Keratinocyte (primary cell): ENCODE measurements at regions not wholly inside any gene's neighbourhood (a gene's known extent, or its start where the extent isn't known, plus 50 kb on each side); places are given as distances from the start of the nearest gene placed in this dataset.

Source experiments
- EZH2 ChIP-seq: IDR thresholded peaks from one replicate; pipeline ENCODE4 v1.6.1; 2012; ENCODE audit warnings: inconsistent platforms, mild to moderate bottlenecking, low read length, moderate library complexity
- TF ChIP-seq, protein P1 (sequence below), 3 experiments: IDR thresholded peaks in 1 of 3; conservative IDR thresholded peaks in 1 of 3; optimal IDR thresholded peaks in 1 of 3; 2 replicates in 2 of 3; 3 replicates in 1 of 3; pipeline versions ENCODE3 to v1.5.1; 2011; ENCODE audit warnings: low read length in 3 of 3, mild to moderate bottlenecking in 3 of 3, moderate library complexity in 2 of 3, control low read depth in 1 of 3, inconsistent platforms in 1 of 3; ENCODE audit not compliant: insufficient read depth in 2 of 3; ENCODE audit errors: extremely low read depth in 1 of 3

- TF ChIP-seq, protein P1, sequence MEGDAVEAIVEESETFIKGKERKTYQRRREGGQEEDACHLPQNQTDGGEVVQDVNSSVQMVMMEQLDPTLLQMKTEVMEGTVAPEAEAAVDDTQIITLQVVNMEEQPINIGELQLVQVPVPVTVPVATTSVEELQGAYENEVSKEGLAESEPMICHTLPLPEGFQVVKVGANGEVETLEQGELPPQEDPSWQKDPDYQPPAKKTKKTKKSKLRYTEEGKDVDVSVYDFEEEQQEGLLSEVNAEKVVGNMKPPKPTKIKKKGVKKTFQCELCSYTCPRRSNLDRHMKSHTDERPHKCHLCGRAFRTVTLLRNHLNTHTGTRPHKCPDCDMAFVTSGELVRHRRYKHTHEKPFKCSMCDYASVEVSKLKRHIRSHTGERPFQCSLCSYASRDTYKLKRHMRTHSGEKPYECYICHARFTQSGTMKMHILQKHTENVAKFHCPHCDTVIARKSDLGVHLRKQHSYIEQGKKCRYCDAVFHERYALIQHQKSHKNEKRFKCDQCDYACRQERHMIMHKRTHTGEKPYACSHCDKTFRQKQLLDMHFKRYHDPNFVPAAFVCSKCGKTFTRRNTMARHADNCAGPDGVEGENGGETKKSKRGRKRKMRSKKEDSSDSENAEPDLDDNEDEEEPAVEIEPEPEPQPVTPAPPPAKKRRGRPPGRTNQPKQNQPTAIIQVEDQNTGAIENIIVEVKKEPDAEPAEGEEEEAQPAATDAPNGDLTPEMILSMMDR (optimal IDR thresholded peaks at IDR 0.05 in 1 of 3, IDR thresholded peaks at IDR 0.05 in 1 of 3, conservative IDR thresholded peaks at IDR 0.05 in 1 of 3; ENCODE audit: extremely low read depth in 1 of 3, insufficient read depth in 2 of 3, low read length in 3 of 3): no peak
- no peak for TF ChIP-seq EZH2
Measured at GRCh38 chr9:107138261-107138992, 144.7 kb upstream of the RAD23B start.
